ENCODE measurements at regions not wholly inside any gene's neighbourhood (a gene's known extent, or its start where the extent isn't known, plus 50 kb on each side); places are given as distances from the start of the nearest gene placed in this dataset.

DNA sequence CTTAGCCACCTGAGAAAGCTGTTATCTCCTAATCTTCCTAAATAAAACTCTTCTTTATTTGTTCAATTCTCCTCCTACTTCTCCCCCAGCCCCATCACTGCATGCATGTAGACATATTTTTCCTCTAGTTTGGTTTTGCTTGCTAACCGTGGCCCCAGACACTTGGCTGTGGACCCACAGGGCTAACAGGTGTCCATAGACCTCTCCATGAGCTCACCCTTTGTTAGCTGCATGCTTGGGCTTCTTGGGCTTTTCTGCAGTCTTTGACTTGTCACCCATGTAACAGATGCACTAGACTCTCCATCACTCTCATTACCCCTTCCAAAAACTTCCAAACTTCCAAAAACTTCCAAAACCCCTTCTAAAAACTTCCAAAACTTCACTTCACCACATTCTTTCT lies 59.2 kb upstream of the PLEKHA5 start:
- ChIA-PET POLR2A (ENCODE audit: partially characterized antibody) (no interaction called here), CTCF (ENCODE audit: partially characterized antibody) (no interaction called here)
- Histone ChIP-seq H2AFZ (ENCODE audit: low read length) (no peak overlapping the region), H2BK12ac (ENCODE audit: low read depth, low read length) (no peak overlapping the region), H3K14ac (ENCODE audit: insufficient read length) (no peak overlapping the region), H3K4ac (replicated peaks; ENCODE audit: insufficient read length, low read depth, low read length) (no peak overlapping the region), H3K27ac (ENCODE audit: low read depth, low read length) (no peak overlapping the region), H3K9me3 (ENCODE audit: insufficient read depth in 2 of 2, low read depth in 1 of 2, low read length in 1 of 2) (no peaks in the 10 kb centered on the region), H3K23ac (ENCODE audit: insufficient read length) (no peak overlapping the region), H3K4me3 (ENCODE audit: extremely low read depth in 1 of 4, insufficient read depth in 2 of 4, low read depth in 3 of 4, low read length in 4 of 4) (no peak overlapping the region), H4K20me1 (replicated peaks in 1 of 2; ENCODE audit: control insufficient read depth in 1 of 2, insufficient read depth in 2 of 2, low read length in 2 of 2) (no peaks in the 10 kb centered on the region), H3K36me3 (ENCODE audit: control insufficient read depth in 2 of 4, insufficient read depth in 4 of 4, low read length in 3 of 4) (no peaks in the 10 kb centered on the region), H3K9ac (replicated peaks in 1 of 4; ENCODE audit: extremely low read depth in 1 of 4, low read depth in 3 of 4, low read length in 3 of 4) (no peak overlapping the region), H2BK120ac (replicated peaks; ENCODE audit: low read depth, low read length) (no peak overlapping the region), H2BK20ac (ENCODE audit: low read length) (no peak overlapping the region), H3K56ac (replicated peaks; ENCODE audit: insufficient read length, low read depth, low read length) (no peak overlapping the region), H3K27me3 (replicated peaks in 1 of 4; ENCODE audit: control insufficient read depth in 3 of 4, extremely low read depth in 1 of 4, insufficient read depth in 3 of 4, low read length in 3 of 4) (no peaks in the 10 kb centered on the region), H4K91ac (replicated peaks; ENCODE audit: insufficient read length, low read length) (no peak overlapping the region), H4K8ac (ENCODE audit: extremely low read depth, insufficient read depth, low read length) (no peak overlapping the region), H3K23me2 (ENCODE audit: low read depth, low read length) (no peaks in the 10 kb centered on the region), H2BK15ac (ENCODE audit: low read length) (no peak overlapping the region), H3K4me2 (ENCODE audit: insufficient read depth in 1 of 2, low read depth in 2 of 2, low read length in 2 of 2) (no peak overlapping the region), H3K4me1 (replicated peaks in 1 of 4; ENCODE audit: control insufficient read depth in 3 of 4, insufficient read depth in 4 of 4, low read length in 3 of 4) (peaks cover 0 to 7% (median 0%) of the 10 kb centered on the region in 4 experiments; a peak in 1 of 7 replicates), H4K5ac (ENCODE audit: insufficient read length, low read depth, low read length) (no peak overlapping the region), H3K18ac (ENCODE audit: extremely low read depth, low read length) (no peak overlapping the region), H2AK5ac (ENCODE audit: low read depth, low read length) (no peak overlapping the region), H3K79me1 (ENCODE audit: low read depth, low read length) (no peaks in the 10 kb centered on the region), H3K79me2 (ENCODE audit: control insufficient read depth in 1 of 2, insufficient read depth in 2 of 2, low read length in 2 of 2) (no peaks in the 10 kb centered on the region), H2BK5ac (ENCODE audit: low read depth, low read length) (no peak overlapping the region)
- WGBS, 2 experiments (ENCODE audit: extremely low coverage in 1 of 2, insufficient coverage in 1 of 2, insufficient read length in 1 of 2, insufficient replicate concordance in 2 of 2, low coverage in 1 of 2, low lambda C conversion rate in 2 of 2, missing lambda C conversion rate in 1 of 2), result 80% methylated on average over 1 of the region's 1 CpG; no CpG with 5 or more reads in 1 of the 2 experiments
- FAIRE-seq (no peak), DNase-seq (ENCODE audit: low read depth in 1 of 2, low spot score in 2 of 2) (no peak)
- TF ChIP-seq TEAD4 (IDR thresholded peaks at IDR 0.05; ENCODE audit: low read depth, low read length), result no peak
- TF ChIP-seq, protein P1, sequence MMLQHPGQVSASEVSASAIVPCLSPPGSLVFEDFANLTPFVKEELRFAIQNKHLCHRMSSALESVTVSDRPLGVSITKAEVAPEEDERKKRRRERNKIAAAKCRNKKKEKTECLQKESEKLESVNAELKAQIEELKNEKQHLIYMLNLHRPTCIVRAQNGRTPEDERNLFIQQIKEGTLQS (IDR thresholded peaks at IDR 0.05; ENCODE audit: insufficient read depth, low read depth, low read length), result no peak
- no peak for TF ChIP-seq HDAC2 (IDR thresholded peaks at IDR 0.05; ENCODE audit: borderline replicate concordance in 1 of 2, low read depth in 2 of 2, low read length in 2 of 2)
- TF ChIP-seq SP1 (IDR thresholded peaks at IDR 0.05; ENCODE audit: low read depth, low read length), result no peak
- no peak for TF ChIP-seq TCF12 (IDR thresholded peaks at IDR 0.05; ENCODE audit: low read depth, low read length)
- no peak for TF ChIP-seq EZH2 (IDR thresholded peaks at IDR 0.05; ENCODE audit: low read depth, low read length, severe bottlenecking)

All from H1 (cell line).